ENCODE measurements at regions not wholly inside any gene's neighbourhood (a gene's known extent, or its start where the extent isn't known, plus 50 kb on each side); places are given as distances from the start of the nearest gene placed in this dataset.

DNA sequence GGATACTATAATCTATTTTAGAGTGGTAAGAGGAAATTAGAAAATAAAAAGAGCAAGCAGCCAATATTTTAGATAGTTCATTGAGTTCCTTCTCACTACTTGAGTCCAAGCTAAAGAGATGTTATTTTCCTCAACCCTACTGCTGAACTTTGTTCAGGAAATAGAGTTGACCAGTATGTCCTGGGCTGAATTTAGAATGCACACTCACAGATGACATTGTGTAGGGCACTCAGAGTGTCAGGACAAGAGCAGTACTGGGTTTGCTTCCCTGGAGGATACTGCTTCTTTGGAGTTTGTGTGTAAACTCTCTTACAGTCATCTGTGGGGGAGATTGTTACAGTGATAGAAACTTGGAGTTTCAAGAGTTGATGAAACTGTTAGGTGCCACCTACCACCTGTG, 80.0 kb upstream of the AGBL1 start:
- TF ChIP-seq, protein P1, sequence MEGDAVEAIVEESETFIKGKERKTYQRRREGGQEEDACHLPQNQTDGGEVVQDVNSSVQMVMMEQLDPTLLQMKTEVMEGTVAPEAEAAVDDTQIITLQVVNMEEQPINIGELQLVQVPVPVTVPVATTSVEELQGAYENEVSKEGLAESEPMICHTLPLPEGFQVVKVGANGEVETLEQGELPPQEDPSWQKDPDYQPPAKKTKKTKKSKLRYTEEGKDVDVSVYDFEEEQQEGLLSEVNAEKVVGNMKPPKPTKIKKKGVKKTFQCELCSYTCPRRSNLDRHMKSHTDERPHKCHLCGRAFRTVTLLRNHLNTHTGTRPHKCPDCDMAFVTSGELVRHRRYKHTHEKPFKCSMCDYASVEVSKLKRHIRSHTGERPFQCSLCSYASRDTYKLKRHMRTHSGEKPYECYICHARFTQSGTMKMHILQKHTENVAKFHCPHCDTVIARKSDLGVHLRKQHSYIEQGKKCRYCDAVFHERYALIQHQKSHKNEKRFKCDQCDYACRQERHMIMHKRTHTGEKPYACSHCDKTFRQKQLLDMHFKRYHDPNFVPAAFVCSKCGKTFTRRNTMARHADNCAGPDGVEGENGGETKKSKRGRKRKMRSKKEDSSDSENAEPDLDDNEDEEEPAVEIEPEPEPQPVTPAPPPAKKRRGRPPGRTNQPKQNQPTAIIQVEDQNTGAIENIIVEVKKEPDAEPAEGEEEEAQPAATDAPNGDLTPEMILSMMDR (IDR thresholded peaks at IDR 0.05) = no peak
- TF ChIP-seq EZH2 (IDR thresholded peaks at IDR 0.05; ENCODE audit: borderline replicate concordance, insufficient read depth, low read depth, low read length, poor library complexity, severe bottlenecking) = no peak

All from B cell (primary cell).